ENCODE measurements at regions not wholly inside any gene's neighbourhood (a gene's known extent, or its start where the extent isn't known, plus 50 kb on each side); places are given as distances from the start of the nearest gene placed in this dataset.

- TF ChIP-seq PHF20 (IDR thresholded peaks at IDR 0.05; ENCODE audit: partially characterized antibody) (no peak), POLR2A (conservative IDR thresholded peaks at IDR 0.05) (no peak), CTCF (IDR thresholded peaks at IDR 0.05 in 2 of 3, conservative IDR thresholded peaks at IDR 0.05 in 1 of 3; ENCODE audit: insufficient read depth in 2 of 3, low read depth in 1 of 3, low read length in 3 of 3) (no peak), FOXK2 (conservative IDR thresholded peaks at IDR 0.05 in 1 of 2, IDR thresholded peaks at IDR 0.05 in 1 of 2; ENCODE audit: low read depth in 2 of 2) (no peak), ZBTB40 (IDR thresholded peaks at IDR 0.05) (no peak), ZBTB40 (CRISPR knock-in tag; IDR thresholded peaks at IDR 0.05) (no peak), ATF1 (CRISPR knock-in tag; IDR thresholded peaks at IDR 0.05) (no peak), ATF1 (tag; IDR thresholded peaks at IDR 0.05) (no peak), RFX5 (IDR thresholded peaks at IDR 0.05; ENCODE audit: low read depth, low read length) (no peak), MXD1 (CRISPR knock-in tag; IDR thresholded peaks at IDR 0.05; ENCODE audit: borderline replicate concordance, poor library complexity, severe bottlenecking) (no peak), ZBTB1 (CRISPR knock-in tag; IDR thresholded peaks at IDR 0.05; ENCODE audit: borderline replicate concordance, low read depth) (no peak)
These were observed 176.1 kb upstream of the FRMD4B start for GRCh38 chr3:69562020-69562419.
